ENCODE measurements at regions not wholly inside any gene's neighbourhood (a gene's known extent, or its start where the extent isn't known, plus 50 kb on each side); places are given as distances from the start of the nearest gene placed in this dataset.
"Not testable (repeated sequence)": the region's sequence is repeated elsewhere in the genome, so short reads cannot be mapped to it uniquely, and the experiment has no call there.

GRCh38 chr5:25387953-25388352 lies 743.2 kb upstream of the CDH10 start:
- no peak for DNase-seq

- DNase-seq: no peak
These were observed 718.0 kb upstream of the CDH10 start for GRCh38 chr5:25362799-25363198.

- no peak for DNase-seq
These were observed 714.1 kb upstream of the CDH10 start for GRCh38 chr5:25358919-25359318.

- DNase-seq: no peak
These were observed 712.8 kb upstream of the CDH10 start for GRCh38 chr5:25357605-25358004.

GRCh38 chr5:25349746-25350145 lies 705.0 kb upstream of the CDH10 start:
- DNase-seq: no peak

- DNase-seq: no peak
These were observed 700.5 kb upstream of the CDH10 start for GRCh38 chr5:25345240-25345771.

- no peak for DNase-seq
These were observed 694.8 kb upstream of the CDH10 start for GRCh38 chr5:25339541-25339940.

GRCh38 chr5:25334350-25334749 lies 689.6 kb upstream of the CDH10 start:
- DNase-seq: no peak

- no peak for DNase-seq
These were observed 685.9 kb upstream of the CDH10 start for GRCh38 chr5:25330721-25331120.

GRCh38 chr5:25327172-25327571 lies 682.4 kb upstream of the CDH10 start:
- no peak for DNase-seq

GRCh38 chr5:25301836-25302235 lies 657.1 kb upstream of the CDH10 start:
- DNase-seq: no peak

- DNase-seq: no peak
These were observed 650.3 kb upstream of the CDH10 start for GRCh38 chr5:25295067-25295466.

GRCh38 chr5:25289766-25290165 lies 645.0 kb upstream of the CDH10 start:
- not testable (repeated sequence) for DNase-seq

GRCh38 chr5:25286319-25286718 lies 641.5 kb upstream of the CDH10 start:
- no peak for DNase-seq

- DNase-seq: no peak
These were observed 640.4 kb upstream of the CDH10 start for GRCh38 chr5:25285136-25285535.

GRCh38 chr5:25263507-25263906 lies 618.7 kb upstream of the CDH10 start:
- not testable (repeated sequence) for DNase-seq

GRCh38 chr5:25262221-25262620 lies 617.4 kb upstream of the CDH10 start:
- DNase-seq: no peak

GRCh38 chr5:25255128-25255527 lies 610.4 kb upstream of the CDH10 start:
- DNase-seq: no peak

- DNase-seq: no peak
These were observed 597.2 kb upstream of the CDH10 start for GRCh38 chr5:25241981-25242380.

GRCh38 chr5:25238720-25239119 lies 593.9 kb upstream of the CDH10 start:
- not testable (repeated sequence) for DNase-seq

GRCh38 chr5:25224316-25224982 lies 579.7 kb upstream of the CDH10 start:
- DNase-seq: no peak

GRCh38 chr5:25199902-25200301 lies 555.1 kb upstream of the CDH10 start:
- DNase-seq: not testable (repeated sequence)

GRCh38 chr5:25190521-25191000 lies 545.8 kb upstream of the CDH10 start:
- DNase-seq: no peak

- no peak for DNase-seq
These were observed 536.5 kb upstream of the CDH10 start for GRCh38 chr5:25181249-25181648.

GRCh38 chr5:25162616-25163015 lies 517.8 kb upstream of the CDH10 start:
- not testable (repeated sequence) for DNase-seq
